ENCODE measurements at regions not wholly inside any gene's neighbourhood (a gene's known extent, or its start where the extent isn't known, plus 50 kb on each side); places are given as distances from the start of the nearest gene placed in this dataset.
A peak's percentile ranks its signal among the peaks of the same experiment; 100 is the strongest.

DNA sequence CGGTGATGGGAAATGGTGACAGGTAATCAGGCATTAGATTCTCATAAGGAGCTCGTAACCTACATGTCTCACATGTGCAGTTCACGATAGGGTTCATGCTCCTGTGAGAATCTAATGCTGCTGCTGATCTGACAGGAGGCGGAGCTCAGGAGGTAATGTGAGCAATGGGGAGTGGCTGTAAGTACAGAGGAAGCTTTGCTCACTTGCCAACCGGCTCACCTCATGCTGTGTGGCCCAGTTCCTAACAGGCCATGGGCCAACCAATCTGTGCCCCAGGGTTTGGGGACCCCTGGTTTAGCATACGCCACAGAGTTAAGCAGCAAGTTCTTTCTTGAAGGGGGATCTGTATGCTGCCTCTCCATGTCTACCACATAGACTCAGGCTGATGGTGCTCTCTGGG, 133.1 kb downstream of the IQUB start:
- no peak for DNase-seq

- DNase-seq: no peak
Observed at GRCh38 chr7:123400196-123400595, 134.2 kb downstream of the IQUB start.

DNA sequence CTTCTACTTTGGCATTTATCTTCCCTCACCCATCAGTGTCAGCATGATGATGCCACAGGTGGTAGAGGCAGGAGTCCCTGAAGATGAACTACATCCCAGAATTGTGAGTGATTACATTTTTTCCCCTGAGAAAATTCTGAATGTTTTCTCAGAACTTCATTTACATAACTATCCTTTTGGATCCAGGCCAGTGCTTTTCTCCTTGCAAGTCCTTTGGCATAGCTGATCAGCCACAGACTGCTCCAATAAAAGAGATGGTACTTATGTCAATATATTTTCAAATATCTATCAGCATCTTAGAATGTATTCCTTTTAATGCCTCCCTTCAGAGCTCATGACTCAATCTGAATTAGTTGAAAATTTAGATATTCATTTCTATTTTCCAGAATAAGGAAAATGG, 135.5 kb downstream of the IQUB start:
- DNase-seq: no peak

- DNase-seq: no peak
Observed at GRCh38 chr7:123397746-123398338, 136.6 kb downstream of the IQUB start.

DNA sequence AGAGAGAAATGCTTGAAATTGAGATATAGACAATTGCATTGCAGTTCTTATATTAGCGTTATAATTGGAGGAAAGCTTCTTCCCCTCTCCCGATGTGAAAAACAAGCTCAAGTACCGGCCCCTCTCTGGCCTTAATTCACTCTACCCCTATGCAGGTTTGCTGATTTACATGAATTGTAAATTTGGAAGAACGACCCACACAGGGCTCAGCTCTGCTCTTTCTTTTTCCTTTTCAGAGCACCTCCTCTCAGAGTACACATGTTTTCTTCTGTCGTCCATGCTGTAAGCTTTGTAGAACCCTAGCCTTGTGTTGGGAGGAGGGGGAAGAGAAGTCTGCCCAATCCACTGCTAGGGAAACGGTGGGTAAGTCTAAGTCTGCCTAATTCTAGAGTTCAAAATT, 140.8 kb downstream of the IQUB start:
- DNase-seq: no peak

- no peak for DNase-seq
Observed at GRCh38 chr7:123372368-123372767, 162.0 kb downstream of the IQUB start.

DNA sequence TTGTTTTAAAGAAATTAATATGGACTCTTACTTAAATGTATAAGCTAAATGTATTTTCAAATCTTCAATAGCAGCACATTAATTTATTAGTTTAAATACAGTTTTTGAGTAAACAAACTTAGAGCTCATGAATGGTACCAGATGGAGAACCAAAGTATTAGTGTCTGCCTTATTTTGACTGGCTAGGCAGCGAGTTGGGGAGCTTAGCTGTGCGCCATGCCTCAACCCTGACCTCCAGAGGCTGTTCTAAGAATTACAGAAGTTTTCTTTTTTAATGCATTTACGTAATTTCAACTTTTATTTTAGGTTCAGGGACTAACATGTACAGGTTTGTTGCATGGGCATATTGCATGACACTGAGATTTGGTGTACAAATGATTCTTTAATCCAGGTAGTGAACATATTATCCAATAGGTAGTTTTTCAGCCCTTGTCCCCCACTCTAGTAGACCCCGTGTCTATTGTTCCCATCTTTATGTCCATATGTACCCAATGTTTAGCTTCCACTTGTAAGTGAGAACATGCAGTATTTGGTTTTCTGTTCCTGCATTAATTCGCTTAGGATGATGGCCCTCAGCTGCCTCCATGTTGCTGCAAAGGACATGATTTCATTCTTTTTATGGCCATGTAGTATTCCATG, 166.8 kb downstream of the IQUB start:
- no peak for DNase-seq

- DNase-seq: peak; percentile 16
Observed at GRCh38 chr7:123367031-123367430, 167.3 kb upstream of the SLC13A1 start.

GRCh38 chr7:123366626-123367025, 166.9 kb upstream of the SLC13A1 start:
- no peak for DNase-seq

DNA sequence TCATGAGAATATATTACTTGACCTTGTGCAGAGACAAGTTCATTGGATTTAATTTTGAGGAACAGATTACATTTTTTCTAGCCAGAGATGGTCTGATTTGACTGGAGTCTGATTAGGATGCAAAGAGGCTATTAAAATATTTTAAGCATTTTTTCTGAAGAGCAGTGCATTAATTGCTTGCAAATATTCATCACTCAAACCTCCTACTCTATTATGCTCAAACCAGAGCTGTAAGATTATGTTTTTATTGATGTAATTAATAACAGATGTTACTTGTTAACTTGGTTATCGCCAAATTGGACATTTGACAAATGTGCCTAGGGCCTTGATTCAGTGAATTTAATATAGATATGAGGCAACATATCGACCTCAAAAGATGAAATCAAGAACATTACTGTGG, 160.9 kb upstream of the SLC13A1 start:
- DNase-seq: no peak

DNA sequence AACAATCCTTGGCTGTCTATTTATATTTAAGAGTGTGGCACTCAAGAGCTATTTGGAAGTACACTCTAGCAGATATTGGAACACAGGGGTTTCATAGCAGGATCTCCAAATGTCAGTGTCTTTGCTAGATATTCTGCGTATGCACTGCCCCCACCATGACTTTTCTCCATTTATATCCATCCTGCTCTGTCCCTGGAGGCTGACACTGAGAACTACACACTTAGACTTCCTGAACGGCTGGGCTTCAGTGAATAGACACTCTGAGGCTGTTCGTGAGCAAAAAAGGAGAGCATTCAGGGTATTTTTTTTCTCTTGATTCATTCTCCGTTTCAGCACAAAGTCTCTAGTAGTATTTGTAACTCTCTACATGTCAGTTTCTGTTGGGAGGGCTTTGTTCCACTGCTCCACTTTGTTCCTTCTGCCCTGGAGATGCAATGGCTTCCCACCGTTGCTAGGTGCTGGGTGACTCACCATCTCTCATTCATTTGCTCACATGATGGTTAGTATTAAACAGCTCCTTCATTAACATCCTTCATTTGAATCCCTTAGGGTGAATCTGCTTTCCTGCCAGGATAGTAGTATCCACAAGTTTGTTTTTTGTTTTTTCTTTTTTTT, 155.9 kb upstream of the SLC13A1 start:
- no peak for DNase-seq

- no peak for DNase-seq
Observed at GRCh38 chr7:123352973-123353372, 153.2 kb upstream of the SLC13A1 start.

DNA sequence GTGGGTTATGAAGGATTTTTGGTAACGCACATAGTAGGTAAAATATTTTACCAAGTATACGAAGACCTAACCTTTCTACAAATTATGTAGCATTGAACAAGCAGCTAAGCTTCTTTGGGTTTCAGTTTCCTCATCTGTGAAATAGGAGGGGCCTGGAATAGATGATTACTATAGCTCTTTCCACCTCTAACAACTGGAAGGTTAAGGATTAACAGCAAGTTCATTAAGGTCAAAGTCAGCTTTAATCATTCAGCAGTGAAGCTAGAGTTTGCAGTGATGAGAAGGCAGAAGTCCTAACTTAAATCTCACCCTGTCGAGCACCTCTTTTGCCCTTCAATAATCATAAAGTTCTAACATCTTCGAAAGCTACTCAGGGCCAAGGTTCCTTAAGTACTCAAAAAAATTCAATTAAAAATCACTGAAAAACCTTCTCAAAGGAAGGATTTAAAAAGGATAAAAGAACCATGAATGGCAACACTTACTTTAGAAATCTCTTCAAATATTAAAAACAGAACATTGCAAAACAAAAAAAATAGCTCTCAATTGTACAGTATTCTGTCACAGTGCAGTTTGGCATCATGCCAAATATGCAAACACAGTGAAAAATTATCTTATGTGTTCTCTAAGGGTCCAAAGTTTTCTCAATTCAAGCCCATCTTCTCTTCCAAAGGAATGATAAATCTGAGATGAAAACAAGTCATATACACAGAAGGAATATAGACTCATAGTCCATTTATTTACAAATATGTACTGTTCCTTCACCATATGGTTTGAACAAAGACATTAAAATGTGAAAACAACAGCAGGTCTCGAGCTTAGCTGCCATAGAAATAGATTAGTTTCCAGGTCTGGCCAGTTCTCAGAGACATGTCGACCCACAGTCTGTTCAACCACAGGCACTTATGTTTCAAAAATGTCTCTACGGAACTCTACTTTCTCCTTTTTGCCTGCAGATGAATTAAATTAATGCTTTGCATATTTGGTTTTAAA, 152.0 kb upstream of the SLC13A1 start:
- DNase-seq: no peak

DNA sequence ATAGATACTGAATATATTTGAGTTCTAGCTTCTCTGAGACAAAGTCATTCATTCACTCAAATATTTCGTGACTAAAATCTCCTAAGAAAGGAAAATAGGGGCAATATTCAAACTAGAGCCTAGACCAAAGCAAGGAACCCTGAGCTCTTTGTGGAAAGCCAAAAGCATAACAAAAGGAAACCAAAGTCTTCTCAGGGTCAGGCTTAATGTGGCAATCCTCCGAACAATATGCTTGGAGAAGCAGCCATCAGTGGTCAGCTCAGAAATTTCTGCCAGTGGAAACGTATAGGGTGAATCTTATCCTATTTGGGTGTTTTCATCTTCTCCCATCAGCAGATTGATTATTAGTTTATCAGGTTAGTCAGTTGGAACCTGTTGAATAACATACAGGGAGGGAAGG, 151.3 kb upstream of the SLC13A1 start:
- DNase-seq: no peak

DNA sequence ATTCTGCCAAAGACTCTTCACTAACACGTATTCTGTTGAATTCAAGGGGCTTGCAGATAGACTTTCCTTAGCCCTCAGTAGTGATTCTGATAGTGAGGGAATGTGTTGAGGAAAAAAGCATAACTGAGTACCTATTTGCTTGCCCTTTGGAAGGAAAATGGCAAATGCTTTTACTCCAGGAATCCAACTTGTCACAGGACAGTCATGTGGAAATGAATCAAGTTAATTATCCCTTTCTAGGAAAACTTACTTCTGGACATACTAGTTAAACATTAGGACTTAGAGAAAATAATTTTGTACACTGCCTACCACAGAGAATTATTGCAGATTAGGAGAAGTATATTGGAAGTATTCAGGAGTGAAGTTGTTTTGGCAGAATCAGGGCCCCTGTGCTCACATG, 148.9 kb upstream of the SLC13A1 start:
- DNase-seq: no peak

DNA sequence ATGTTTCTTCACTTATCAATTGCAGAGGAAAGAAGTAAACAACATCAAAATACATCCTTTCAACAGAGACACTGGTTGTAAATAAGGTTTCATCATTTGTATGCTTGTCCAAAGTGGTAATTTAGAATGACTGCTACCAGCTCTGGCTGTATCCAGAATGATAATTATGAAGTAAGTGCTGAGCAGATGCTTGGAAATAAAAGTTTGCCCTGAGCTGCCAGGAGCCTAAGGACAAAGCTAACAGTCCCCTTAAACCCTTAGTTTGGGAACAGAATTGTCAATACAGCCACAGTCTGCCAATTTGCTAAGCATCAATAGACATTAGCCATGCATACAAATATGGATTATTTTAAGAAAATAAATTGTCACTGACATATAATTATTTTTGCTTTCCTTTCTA, 147.0 kb upstream of the SLC13A1 start:
- no peak for DNase-seq

DNA sequence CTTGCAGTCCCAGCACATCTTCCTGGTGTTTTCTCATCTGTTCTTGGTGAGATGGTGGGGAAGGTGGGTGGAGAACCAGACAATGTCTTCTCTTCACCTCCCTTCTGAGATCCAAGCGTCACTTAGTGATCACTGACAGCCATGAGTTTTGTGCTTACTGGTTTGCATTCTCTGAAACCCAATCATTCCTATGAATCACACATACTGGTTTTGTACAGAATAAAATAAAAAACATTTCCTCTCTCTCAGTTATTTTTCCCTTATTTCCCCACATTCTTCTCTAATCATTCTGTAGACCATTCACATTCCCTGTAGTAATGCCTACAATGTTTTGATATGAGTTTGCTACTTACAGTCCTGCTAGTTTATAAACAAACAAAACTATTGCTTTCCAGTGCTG, 143.8 kb upstream of the SLC13A1 start:
- DNase-seq: no peak

- DNase-seq: no peak
Observed at GRCh38 chr7:123341102-123341501, 141.3 kb upstream of the SLC13A1 start.

- DNase-seq: no peak
Observed at GRCh38 chr7:123338688-123339087, 138.9 kb upstream of the SLC13A1 start.

DNA sequence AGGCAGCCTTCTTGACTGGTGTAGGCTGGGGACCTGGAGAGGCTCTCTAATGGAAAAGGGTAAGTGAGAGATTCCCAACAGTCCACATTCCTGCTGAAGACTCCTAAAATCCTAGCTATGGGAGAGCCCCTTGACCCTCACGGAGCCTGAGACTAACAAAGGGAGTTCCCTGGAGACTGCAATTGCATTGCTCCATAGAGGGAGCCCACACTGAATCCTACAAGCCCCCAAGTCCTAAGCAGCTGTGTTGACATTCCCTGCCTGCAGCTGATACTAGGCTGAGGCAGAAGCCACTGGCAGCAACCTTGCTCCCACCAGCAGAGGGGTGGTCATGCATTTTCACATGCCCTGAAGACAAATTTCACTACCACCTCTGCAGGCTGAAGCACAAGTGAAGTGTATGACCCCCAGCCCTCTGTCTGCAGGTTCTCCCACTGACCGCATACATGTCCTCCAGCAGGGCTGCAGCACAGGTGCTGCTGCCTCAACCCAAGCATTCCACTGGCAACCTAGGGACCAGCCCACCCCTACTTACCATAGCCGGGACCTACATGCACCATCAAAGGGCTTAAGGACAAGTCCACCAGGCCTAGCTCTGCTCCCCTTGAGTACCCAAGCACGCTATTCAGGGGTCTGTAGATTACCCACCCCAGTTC, 130.3 kb upstream of the SLC13A1 start:
- no peak for DNase-seq

GRCh38 chr7:123327661-123328060, 127.9 kb upstream of the SLC13A1 start:
- no peak for DNase-seq

DNA sequence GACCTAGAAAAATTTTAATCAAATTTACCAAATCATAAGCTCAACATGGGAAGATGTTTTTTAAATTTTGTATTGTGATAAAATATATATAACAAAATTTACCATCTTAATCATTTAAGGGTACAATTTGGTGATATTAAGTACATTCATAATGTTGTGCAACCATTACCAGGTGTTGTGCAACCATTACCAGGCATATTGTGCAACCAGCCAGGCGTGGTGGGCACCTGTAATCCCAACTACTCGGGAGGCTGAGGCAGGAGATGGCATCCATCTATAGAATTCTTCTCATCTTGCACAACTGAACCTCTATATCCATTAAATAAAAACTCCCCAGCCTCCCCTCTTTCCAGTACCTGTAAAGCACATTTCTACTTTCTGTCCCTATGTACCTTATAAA, 124.5 kb upstream of the SLC13A1 start:
- DNase-seq: no peak

DNA sequence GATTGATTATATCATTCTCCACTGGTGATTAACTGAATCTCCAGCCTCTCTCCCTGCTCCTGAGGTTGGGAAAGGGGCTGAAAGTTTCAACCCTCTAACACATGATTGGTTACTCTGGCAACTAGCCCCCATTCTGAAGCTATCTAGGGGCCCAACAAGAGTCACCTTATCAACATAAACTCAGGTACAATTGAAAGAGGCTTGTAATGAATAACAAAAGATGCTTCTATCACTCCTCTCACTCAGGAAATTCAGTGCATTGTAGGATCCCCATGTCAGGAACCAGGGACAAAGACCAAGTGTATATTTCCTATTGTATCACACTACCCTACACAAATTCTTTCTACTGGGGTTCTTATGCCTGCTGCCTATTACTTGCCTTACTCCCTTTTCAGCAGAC, 123.9 kb upstream of the SLC13A1 start:
- DNase-seq: no peak
